H1 (cell line): ENCODE measurements at regions not wholly inside any gene's neighbourhood (a gene's known extent, or its start where the extent isn't known, plus 50 kb on each side); places are given as distances from the start of the nearest gene placed in this dataset.

Source experiments
- CTCF ChIA-PET: fragments of 300-600 bp; sonication (Branson Sonifier 250); formaldehyde crosslinking; loops from one replicate; lab custom pipeline; 2021; ENCODE audit not compliant: partially characterized antibody; lab: Charles Lee
- POLR2A ChIA-PET: fragments of 300-600 bp; sonication (Branson Sonifier 250); formaldehyde crosslinking; loops from one replicate; lab custom pipeline; 2021; ENCODE audit warnings: inconsistent platforms; ENCODE audit not compliant: partially characterized antibody; lab: Charles Lee
- DNase-seq, 2 experiments: peaks; one replicate each; pipeline versions ENCODE4 v3.0.0 to v3.0.0-alpha.2; 2010 to 2022; ENCODE audit warnings: low spot score in 2 of 2, low read depth in 1 of 2, mixed read lengths in 1 of 2
- FAIRE-seq: peaks from 2 replicates; lab custom pipeline; 2011; peaks lifted over from hg19 to GRCh38; lab: Jason Lieb, UNC
- H2AFZ ChIP-seq: 2 replicates; pipeline ENCODE4 v1.8.1; 2012; ENCODE audit warnings: low read length, inconsistent platforms
- H2AK5ac ChIP-seq: 2 replicates; pipeline ENCODE4 v1.6.1; 2013; ENCODE audit warnings: low read depth, low read length
- H2BK120ac ChIP-seq: replicated peaks from 2 replicates; pipeline ENCODE3; 2013; ENCODE audit warnings: low read depth, low read length, inconsistent platforms
- H2BK12ac ChIP-seq: 2 replicates; pipeline ENCODE4 v1.6.1; 2013; ENCODE audit warnings: low read depth, low read length
- H2BK15ac ChIP-seq: 2 replicates; pipeline ENCODE4 v1.6.1; 2013; ENCODE audit warnings: low read length
- H2BK20ac ChIP-seq: 2 replicates; pipeline ENCODE4 v1.6.1; 2013; ENCODE audit warnings: low read length
- H2BK5ac ChIP-seq: 2 replicates; pipeline ENCODE4 v1.6.1; 2013; ENCODE audit warnings: low read depth, low read length
- H3K14ac ChIP-seq: 2 replicates; pipeline ENCODE4 v1.6.1; 2013; ENCODE audit warnings: inconsistent platforms; ENCODE audit not compliant: insufficient read length
- H3K18ac ChIP-seq: 2 replicates; pipeline ENCODE4 v1.6.1; 2013; ENCODE audit warnings: low read length; ENCODE audit errors: extremely low read depth
- H3K23ac ChIP-seq: 2 replicates; pipeline ENCODE4 v1.6.1; 2013; ENCODE audit warnings: inconsistent platforms; ENCODE audit not compliant: insufficient read length
- H3K23me2 ChIP-seq: 2 replicates; pipeline ENCODE4 v1.6.1; 2013; ENCODE audit warnings: low read depth, low read length
- H3K27ac ChIP-seq: 2 replicates; pipeline ENCODE4 v1.6.1; 2011; ENCODE audit warnings: low read depth, low read length, inconsistent platforms
- H3K27me3 ChIP-seq, 4 experiments: replicated peaks in 1 of 4; 1 replicate in 1 of 4; 2 replicates in 3 of 4; pipeline versions ENCODE4 v1.6.1 to v1.8.1; 2011 to 2013; ENCODE audit warnings: low read length in 3 of 4, mild to moderate bottlenecking in 3 of 4, inconsistent platforms in 2 of 4, mixed read lengths in 2 of 4, moderate library complexity in 1 of 4; ENCODE audit not compliant: control insufficient read depth in 3 of 4, insufficient read depth in 3 of 4; ENCODE audit errors: extremely low read depth in 1 of 4
- H3K36me3 ChIP-seq, 4 experiments: 2 replicates each; pipeline versions ENCODE4 v1.6.1 to v1.8.1; 2011 to 2013; ENCODE audit warnings: mild to moderate bottlenecking in 4 of 4, low read length in 3 of 4, moderate library complexity in 2 of 4, control low read depth in 1 of 4, inconsistent platforms in 1 of 4; ENCODE audit not compliant: insufficient read depth in 4 of 4, control insufficient read depth in 2 of 4
- H3K4ac ChIP-seq: replicated peaks from 2 replicates; pipeline ENCODE3; 2013; ENCODE audit warnings: low read length, low read depth, mixed read lengths, inconsistent platforms; ENCODE audit not compliant: insufficient read length
- H3K4me1 ChIP-seq, 4 experiments: replicated peaks in 1 of 4; 1 replicate in 1 of 4; 2 replicates in 3 of 4; pipeline versions ENCODE4 v1.6.1 to v1.8.1; 2011 to 2013; ENCODE audit warnings: low read length in 3 of 4, inconsistent platforms in 2 of 4, mixed read lengths in 1 of 4; ENCODE audit not compliant: insufficient read depth in 4 of 4, control insufficient read depth in 3 of 4
- H3K4me2 ChIP-seq, 2 experiments: 2 replicates each; pipeline versions ENCODE4 v1.6.1 to v1.8.1; 2011 to 2013; ENCODE audit warnings: low read depth in 2 of 2, low read length in 2 of 2, control low read depth in 1 of 2, inconsistent platforms in 1 of 2, mild to moderate bottlenecking in 1 of 2; ENCODE audit not compliant: insufficient read depth in 1 of 2
- H3K4me3 ChIP-seq, 4 experiments: fragments of 200-600, 300-600 bp in 1 of 4; sonication (generic), shearing (Covaris generic), sonication (Bioruptor Twin) in 1 of 4; 2 replicates each; pipeline versions ENCODE4 v1.5.1 to v1.8.1; 2011 to 2016; ENCODE audit warnings: low read length in 4 of 4, low read depth in 3 of 4, control low read depth in 2 of 4, inconsistent platforms in 2 of 4, mild to moderate bottlenecking in 2 of 4, mixed read lengths in 1 of 4, moderate library complexity in 1 of 4; ENCODE audit not compliant: insufficient read depth in 2 of 4; ENCODE audit errors: extremely low read depth in 1 of 4
- H3K56ac ChIP-seq: replicated peaks from 2 replicates; pipeline ENCODE3; 2013; ENCODE audit warnings: low read depth, mild to moderate bottlenecking, mixed read lengths, low read length, inconsistent platforms; ENCODE audit not compliant: insufficient read length
- H3K79me1 ChIP-seq: 2 replicates; pipeline ENCODE4 v1.6.1; 2013; ENCODE audit warnings: low read depth, low read length, control low read depth
- H3K79me2 ChIP-seq, 2 experiments: 2 replicates each; pipeline versions ENCODE4 v1.6.1 to v1.8.1; 2012 to 2013; ENCODE audit warnings: low read length in 2 of 2, mild to moderate bottlenecking in 2 of 2, inconsistent platforms in 1 of 2; ENCODE audit not compliant: insufficient read depth in 2 of 2, control insufficient read depth in 1 of 2
- H3K9ac ChIP-seq, 4 experiments: replicated peaks in 1 of 4; 1 replicate in 1 of 4; 2 replicates in 3 of 4; pipeline versions ENCODE4 v1.6.1 to v1.8.1; 2011 to 2013; ENCODE audit warnings: low read depth in 3 of 4, low read length in 3 of 4, control low read depth in 2 of 4, mild to moderate bottlenecking in 2 of 4, moderate library complexity in 2 of 4, inconsistent platforms in 1 of 4; ENCODE audit errors: extremely low read depth in 1 of 4
- H3K9me3 ChIP-seq, 2 experiments: 2 replicates each; pipeline versions ENCODE4 v1.6.1 to v1.8.1; 2012 to 2013; ENCODE audit warnings: mild to moderate bottlenecking in 2 of 2, moderate library complexity in 2 of 2, control low read depth in 1 of 2, inconsistent platforms in 1 of 2, low read depth in 1 of 2, low read length in 1 of 2, mixed read lengths in 1 of 2; ENCODE audit not compliant: insufficient read depth in 2 of 2
- H4K20me1 ChIP-seq, 2 experiments: replicated peaks in 1 of 2; 2 replicates each; pipeline versions ENCODE3 to v1.8.1; 2011 to 2013; ENCODE audit warnings: inconsistent platforms in 2 of 2, low read length in 2 of 2, mild to moderate bottlenecking in 1 of 2; ENCODE audit not compliant: insufficient read depth in 2 of 2, control insufficient read depth in 1 of 2
- H4K5ac ChIP-seq: 2 replicates; pipeline ENCODE4 v1.6.1; 2013; ENCODE audit warnings: low read length, low read depth, mixed read lengths, inconsistent platforms; ENCODE audit not compliant: insufficient read length
- H4K8ac ChIP-seq: 2 replicates; pipeline ENCODE4 v1.8.0; 2013; ENCODE audit warnings: mild to moderate bottlenecking, moderate library complexity, low read length, inconsistent platforms; ENCODE audit not compliant: insufficient read depth; ENCODE audit errors: extremely low read depth
- H4K91ac ChIP-seq: replicated peaks from 2 replicates; pipeline ENCODE3; 2013; ENCODE audit warnings: low read length, mixed read lengths, inconsistent platforms; ENCODE audit not compliant: insufficient read length
- CEBPB ChIP-seq: IDR thresholded peaks from 2 replicates; pipeline ENCODE4 v1.6.1; 2012; ENCODE audit warnings: low read depth, low read length
- CHD1 ChIP-seq: IDR thresholded peaks from 2 replicates; pipeline ENCODE4 v1.6.1; 2012; ENCODE audit warnings: low read depth, low read length, improper control_type of control experiment
- SP2 ChIP-seq: IDR thresholded peaks from 2 replicates; pipeline ENCODE4 v1.6.1; 2012; ENCODE audit warnings: mild to moderate bottlenecking, low read length, inconsistent platforms

DNA sequence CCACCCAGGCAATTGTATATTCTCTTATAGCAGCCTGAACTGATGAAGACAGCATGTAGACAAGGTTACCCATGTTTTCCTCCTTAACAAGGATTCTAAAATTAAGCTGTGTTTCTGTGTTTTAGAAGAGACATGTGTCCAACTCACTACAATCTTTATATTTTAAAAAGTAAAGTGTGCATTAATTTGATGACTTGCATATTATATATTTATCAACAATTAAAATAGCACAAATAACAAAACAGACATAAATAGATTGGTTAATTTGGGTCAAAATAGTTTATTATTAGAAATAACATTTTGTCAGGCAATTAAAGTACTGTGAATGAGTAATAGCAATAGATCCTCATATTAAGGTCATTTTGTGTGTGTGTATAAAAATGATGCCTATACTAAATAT lies 357.1 kb downstream of the PDGFC start:
- CTCF ChIA-PET: no interaction called here
- Histone ChIP-seq H4K20me1 (no peaks in the 10 kb centered on the region), H3K4me2 (no peak overlapping the region), H4K91ac (no peak overlapping the region), H4K5ac (no peak overlapping the region), H2BK12ac (no peak overlapping the region), H3K9ac (no peak overlapping the region), H2BK120ac (no peak overlapping the region), H3K23ac (no peak overlapping the region), H3K27me3 (no peaks in the 10 kb centered on the region)
- TF ChIP-seq SP2: no peak
- TF ChIP-seq CHD1: no peak
- TF ChIP-seq CEBPB: no peak
- TF ChIP-seq, all 59 proteins: peak for 0
- Histone ChIP-seq H3K4me1 (no peaks in the 10 kb centered on the region), H3K14ac (no peak overlapping the region), H2BK5ac (no peak overlapping the region), H3K4ac (no peak overlapping the region), H3K4me3 (no peak overlapping the region), H2AK5ac (no peak overlapping the region), H3K27ac (no peak overlapping the region), H3K23me2 (no peaks in the 10 kb centered on the region), H3K79me1 (no peaks in the 10 kb centered on the region), H2BK20ac (no peak overlapping the region), H3K79me2 (no peaks in the 10 kb centered on the region), H2BK15ac (no peak overlapping the region), H3K36me3 (no peaks in the 10 kb centered on the region), H3K56ac (no peak overlapping the region), H3K18ac (no peak overlapping the region), H3K9me3 (no peaks in the 10 kb centered on the region), H4K8ac (no peak overlapping the region), H2AFZ (no peak overlapping the region)
- FAIRE-seq: no peak
- POLR2A ChIA-PET: no interaction called here
- no peak for DNase-seq
